HG03469 (cell line): ENCODE measurements at regions not wholly inside any gene's neighbourhood (a gene's known extent, or its start where the extent isn't known, plus 50 kb on each side); places are given as distances from the start of the nearest gene placed in this dataset.
"Not testable (repeated sequence)": the region's sequence is repeated elsewhere in the genome, so short reads cannot be mapped to it uniquely, and the experiment has no call there.

Experiments used
- ATAC-seq: cut with Tn5 transposase; IDR thresholded peaks from one replicate; pipeline ENCODE4 v1.9.1; 2021; ENCODE audit warnings: mild to moderate bottlenecking, moderate library complexity, moderate number of reproducible peaks; ENCODE audit not compliant: unreplicated experiment

GRCh38 chr11:116072133-116072532 is 567.9 kb upstream of the CADM1 start:
- ATAC-seq: no peak

- no peak for ATAC-seq
Observed at GRCh38 chr11:116071241-116071640, 567.0 kb upstream of the CADM1 start.

- no peak for ATAC-seq
Observed at GRCh38 chr11:116070520-116070919, 566.3 kb upstream of the CADM1 start.

GRCh38 chr11:116066777-116067176 is 562.6 kb upstream of the CADM1 start:
- no peak for ATAC-seq

GRCh38 chr11:116065986-116066385 is 561.8 kb upstream of the CADM1 start:
- ATAC-seq: no peak

DNA sequence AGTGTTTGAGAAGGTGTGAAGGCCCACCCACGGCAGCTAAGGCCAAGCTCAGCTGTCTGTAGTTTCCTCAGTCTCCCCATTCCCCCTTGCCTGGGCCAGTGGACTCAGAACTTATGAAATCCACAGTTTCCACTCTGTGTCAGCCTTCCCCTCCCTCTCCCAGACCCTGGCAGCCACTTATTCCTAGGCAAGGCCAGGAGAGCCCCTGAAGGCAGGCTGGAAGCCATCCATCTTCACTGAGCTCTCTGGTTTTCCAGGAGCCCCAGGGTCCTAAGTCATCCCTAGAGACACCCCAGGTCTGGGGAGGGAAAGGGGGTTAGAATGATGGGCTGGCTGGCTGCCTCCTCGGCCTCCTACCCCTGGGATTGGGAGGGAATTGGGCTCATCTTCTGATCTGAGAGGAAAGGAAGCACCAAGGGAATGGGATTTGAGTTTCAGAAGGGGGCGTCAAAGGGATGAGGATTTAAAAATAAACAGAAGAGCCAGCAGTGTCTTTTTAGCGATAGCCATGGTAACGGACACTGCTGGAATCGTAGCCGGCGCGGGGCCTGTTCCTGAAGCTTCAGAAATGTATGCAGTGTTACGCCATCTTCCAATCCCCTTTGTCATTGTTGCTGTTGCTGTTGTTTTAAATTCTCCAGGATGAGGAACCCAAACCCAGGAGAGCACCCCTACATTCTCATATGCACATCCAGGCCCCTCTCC is 561.1 kb upstream of the CADM1 start:
- no peak for ATAC-seq

DNA sequence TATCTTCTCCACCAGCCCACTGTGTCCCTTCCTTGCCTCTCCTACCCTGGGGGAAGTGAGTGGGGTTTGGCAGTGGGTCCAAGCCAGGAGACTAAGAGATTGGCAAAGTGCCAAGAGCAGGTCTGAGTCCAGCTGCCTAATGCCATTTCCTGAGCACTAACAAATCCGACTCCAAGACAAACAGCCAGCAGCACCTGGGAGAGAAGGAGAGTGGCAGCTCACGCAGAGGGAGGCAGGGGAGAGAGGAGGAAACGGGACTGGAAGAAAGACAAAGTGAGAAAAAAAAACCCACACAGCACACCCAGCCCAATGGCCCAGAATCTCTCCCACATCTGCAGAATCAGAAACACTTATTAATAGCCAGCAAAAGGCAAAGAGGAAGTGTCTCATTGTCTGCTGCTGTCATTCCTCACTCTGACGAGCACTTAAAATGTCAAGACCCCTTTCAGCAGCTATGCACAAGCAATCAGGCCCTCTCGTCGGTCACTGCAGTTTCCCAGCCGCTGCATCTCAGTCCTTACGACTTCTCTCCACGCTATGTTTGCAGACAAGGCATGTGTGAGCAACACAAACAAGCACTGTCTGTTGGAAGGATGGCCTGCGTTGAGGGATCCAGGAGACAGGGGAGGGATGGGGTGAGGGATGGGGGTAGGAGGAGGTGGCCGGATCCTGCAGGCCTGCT is 558.4 kb upstream of the CADM1 start:
- no peak for ATAC-seq

GRCh38 chr11:116062129-116062489 is 557.9 kb upstream of the CADM1 start:
- no peak for ATAC-seq

- no peak for ATAC-seq
Observed at GRCh38 chr11:116061322-116061721, 557.1 kb upstream of the CADM1 start.

DNA sequence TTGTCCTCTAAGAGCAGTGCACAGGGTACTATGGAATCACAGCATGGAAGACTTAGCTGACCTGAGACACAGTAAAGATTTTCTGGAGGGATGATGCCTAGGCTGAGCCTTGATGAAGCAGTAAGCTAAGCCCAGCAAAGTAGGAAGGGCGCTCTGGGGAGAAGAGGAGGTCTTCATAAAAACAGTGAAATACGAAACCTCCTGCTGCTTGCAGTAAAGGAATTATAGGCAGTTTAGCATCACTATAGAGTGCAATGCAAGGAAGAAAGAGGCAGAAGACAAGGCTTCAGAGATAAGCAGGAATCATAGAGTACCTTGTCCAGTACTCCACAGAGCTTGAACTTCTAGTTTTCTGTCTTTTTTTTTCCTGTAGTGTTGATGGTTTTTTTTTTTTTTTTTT is 555.7 kb upstream of the CADM1 start:
- no peak for ATAC-seq

DNA sequence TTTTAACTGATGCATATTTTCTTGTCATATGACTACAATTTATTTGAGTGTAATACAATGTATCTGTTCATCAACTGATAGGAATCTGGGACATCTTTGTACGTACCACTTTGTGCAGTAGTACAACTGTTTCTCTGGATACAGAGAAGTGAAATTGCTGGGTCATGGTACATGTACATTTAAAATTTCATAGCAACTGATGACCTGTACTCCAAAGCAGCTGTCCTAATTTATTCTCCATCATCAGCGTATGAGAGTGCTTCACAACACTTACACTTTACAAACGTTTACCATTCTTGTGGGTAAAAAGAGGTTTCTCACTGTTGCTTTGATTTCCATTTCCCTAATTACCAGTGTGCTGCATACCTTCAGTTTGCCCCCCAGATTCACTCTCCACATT is 552.8 kb upstream of the CADM1 start:
- no peak for ATAC-seq

DNA sequence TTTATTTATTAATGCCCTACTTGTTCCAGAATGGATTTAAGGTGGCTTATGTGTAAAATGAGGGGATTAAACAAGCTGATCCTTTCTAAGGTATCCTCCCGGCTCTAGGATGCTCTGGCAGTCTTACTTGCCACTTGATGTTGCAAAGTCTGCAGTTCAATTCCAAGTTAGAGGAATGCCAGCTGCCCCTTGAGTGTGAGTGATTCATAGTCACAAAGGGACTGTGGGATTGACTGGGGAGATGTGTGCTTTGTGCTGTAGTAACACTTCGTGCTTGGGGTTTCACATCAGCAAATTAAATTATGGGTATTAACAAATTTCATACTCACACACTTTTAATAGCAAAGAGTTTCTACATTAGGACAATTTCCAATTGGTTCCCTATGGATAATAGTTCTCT is 550.8 kb upstream of the CADM1 start:
- no peak for ATAC-seq

DNA sequence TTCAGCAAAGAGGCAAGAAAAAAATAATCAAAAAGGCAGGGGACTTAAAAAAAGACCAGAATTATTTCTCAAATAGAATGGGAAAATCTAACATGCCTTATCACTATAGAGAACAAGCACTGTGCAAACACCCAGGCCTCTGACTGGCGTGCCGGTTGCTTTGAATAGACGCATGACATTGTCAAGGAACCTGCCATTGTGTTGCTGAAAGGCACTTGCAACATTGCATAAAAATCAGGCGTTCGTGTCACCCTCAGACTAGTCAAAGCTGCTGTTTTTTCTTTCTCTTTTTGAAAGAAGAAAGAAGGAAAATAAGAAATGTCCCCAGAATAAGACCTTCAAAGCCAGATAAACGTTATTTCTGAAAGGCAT is 549.3 kb upstream of the CADM1 start:
- ATAC-seq: no peak

- ATAC-seq: no peak
Observed at GRCh38 chr11:116052603-116053547, 548.7 kb upstream of the CADM1 start.

GRCh38 chr11:116051494-116051893 is 547.3 kb upstream of the CADM1 start:
- ATAC-seq: no peak

DNA sequence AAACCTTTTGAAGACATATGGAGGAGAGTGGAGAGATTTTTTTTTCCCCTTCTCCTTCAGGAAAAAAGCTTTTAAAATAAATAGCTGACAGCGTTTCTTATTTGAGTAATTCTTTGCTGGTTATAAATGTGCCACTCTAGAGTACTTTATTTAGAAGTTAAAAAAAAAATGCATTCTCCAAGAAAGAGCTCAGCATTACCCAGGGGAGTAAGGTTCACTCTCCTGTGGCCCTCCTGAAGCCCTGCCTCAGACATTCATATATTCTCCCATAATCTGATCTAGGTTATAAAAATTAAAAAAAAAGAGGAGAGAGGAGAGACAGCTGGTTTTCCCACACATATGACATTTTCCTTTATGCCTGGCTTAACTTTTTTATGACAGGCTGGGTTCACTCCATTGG is 545.2 kb upstream of the CADM1 start:
- ATAC-seq: no peak

- no peak for ATAC-seq
Observed at GRCh38 chr11:116046127-116046526, 541.9 kb upstream of the CADM1 start.

DNA sequence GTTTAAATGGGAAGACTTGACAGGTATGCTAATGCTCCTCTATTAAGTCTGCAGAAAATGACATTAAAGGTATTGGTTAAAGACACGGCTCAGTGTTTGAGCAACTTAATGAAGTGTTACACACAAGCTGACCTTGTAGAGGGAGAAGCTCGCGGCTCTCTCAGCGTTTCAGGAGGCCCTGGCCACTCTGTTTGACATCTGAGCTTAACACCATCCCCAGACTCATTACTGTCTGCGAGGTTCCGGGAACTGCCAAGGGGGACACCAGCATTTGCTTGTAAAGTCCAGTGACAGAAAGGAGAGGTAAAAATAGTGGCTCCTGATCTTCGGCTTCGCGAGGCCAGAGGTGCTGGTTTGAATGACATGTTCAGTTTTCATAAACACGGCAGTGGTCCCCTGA is 540.7 kb upstream of the CADM1 start:
- no peak for ATAC-seq

DNA sequence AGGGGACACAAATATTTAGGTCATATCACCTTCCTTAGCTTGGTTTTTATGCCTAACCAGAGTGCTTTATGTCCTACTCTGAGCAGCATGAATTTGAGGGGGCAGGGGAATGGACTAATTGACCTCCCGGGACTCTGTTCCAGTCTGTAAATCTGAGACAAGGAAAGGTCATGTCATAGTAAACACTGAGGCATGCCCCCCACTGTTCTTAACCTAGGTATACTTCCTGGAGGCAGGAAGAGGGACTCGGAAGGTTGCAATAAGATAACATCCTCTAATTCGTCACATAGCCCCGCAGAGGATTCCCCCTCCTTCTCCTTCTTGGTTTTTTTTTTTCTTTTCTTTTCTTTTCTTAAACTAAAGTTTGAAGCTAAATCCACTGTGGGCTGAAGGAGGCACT is 540.3 kb upstream of the CADM1 start:
- no peak for ATAC-seq

DNA sequence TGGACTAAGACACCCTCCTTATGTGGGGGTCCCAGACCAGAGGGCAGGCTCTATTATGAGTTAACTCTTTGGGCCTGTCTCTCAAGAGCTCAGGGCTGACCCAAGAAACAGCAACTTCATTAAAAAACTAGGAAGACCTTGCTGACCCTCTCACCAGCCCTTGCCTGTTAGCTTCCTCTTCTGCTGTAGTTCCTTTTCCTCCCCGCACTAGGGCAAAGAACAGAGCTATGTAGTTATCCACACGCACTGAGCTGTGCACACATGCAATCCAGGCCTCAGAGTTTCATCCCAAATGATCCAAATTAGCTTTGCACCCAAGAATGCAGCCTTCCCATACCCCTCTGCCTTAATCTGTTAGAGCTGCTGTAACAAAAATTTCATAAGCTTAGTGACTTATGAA is 539.6 kb upstream of the CADM1 start:
- no peak for ATAC-seq

- not testable (repeated sequence) for ATAC-seq
Observed at GRCh38 chr11:116043059-116043458, 538.8 kb upstream of the CADM1 start.

DNA sequence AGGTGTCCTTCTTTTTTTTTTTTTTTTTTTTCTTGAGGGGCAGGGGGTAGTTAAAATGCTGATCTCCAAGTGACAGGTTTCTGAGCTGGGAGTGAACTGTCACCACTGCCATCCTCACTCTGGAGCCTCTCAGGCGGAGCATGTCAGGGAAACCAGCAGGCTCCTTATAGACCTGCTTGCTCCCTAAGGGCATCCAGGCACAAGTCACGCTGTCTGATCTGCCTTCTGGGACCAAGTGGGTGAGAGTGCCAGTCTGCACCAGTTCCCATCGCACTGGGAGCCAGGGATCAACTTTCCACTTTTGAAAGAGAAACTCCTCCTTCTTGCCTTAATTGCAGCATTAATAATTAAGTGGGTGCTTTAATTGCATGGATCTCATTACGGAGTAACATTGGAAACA is 537.9 kb upstream of the CADM1 start:
- ATAC-seq: no peak
